HG03571 (cell line): ENCODE measurements at regions not wholly inside any gene's neighbourhood (a gene's known extent, or its start where the extent isn't known, plus 50 kb on each side); places are given as distances from the start of the nearest gene placed in this dataset.
"Not testable (repeated sequence)": the region's sequence is repeated elsewhere in the genome, so short reads cannot be mapped to it uniquely, and the experiment has no call there.

Experiments used
- ATAC-seq: cut with Tn5 transposase; IDR thresholded peaks from one replicate; pipeline ENCODE4 v1.9.1; 2021; ENCODE audit not compliant: unreplicated experiment

DNA sequence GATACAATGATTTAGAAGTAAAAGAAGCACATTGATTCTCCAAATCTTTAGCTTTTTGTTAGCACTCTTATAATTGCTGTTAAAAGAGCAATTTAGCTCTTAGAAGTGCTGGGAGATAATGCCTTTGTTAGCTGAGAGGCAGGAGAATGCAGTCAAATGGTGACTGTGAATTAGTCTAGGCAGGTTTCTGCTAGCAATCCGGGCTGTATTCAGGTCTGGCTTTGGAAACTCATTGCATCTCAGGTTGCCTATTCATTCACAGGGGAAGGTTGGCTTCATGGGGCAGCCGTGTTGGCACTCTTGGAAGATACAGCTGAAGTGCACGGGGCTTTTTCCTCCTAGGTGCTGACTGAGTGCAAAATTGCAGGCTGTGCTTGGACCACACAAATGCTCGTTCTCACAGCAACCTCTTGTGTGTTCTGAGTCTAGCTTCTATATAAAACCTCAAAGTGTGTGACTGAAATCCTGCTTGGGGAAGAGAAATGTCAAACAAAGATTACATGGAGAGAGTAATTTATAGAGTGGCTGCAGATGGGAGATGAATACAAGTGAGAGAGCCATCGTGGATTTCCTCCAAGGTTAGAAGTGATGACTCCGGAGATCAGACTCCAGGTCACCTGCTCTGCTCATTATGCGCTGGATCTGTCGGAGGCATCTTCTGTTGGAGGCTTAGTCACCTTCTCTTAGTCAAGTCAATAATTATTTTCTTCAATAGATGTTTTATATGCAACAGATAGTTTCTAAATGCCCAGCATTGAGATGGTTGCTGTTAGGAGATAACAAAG lies 167.8 kb downstream of the PMAIP1 start:
- no peak for ATAC-seq

DNA sequence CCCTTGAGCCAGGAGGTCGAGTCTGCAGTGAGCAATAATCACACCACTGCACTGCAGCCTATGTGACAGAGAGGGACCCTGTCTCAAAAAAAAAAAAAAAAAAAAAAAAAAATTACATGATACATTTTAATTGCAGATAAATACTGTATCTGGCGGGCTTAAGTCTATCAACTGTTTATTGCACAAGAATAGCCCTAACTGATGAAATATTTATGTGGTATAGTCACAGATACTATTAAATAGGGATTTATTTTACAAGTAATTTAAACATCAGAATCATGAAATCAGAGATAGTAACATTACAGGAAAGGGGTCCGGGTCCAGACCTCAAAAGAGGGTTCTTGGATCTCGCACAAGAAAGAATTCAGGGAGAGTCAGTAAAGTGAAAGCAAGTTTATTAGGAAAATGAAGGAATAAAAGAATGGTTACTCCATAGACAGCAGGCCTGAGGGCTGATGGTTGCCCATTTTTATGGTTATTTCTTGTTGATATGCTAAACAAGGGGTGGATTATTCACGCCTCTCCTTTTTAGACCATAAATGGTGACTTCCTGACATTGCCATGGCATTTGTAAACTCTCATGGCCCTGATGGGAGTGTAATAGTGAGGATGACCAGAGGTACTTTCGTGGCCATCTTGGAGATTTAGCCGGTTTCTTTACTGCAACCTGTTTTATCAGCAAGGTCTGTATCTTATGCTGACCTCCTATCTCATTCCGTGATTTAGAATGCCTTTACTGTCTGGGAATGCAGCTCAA lies 166.6 kb downstream of the PMAIP1 start:
- ATAC-seq, result no peak

DNA sequence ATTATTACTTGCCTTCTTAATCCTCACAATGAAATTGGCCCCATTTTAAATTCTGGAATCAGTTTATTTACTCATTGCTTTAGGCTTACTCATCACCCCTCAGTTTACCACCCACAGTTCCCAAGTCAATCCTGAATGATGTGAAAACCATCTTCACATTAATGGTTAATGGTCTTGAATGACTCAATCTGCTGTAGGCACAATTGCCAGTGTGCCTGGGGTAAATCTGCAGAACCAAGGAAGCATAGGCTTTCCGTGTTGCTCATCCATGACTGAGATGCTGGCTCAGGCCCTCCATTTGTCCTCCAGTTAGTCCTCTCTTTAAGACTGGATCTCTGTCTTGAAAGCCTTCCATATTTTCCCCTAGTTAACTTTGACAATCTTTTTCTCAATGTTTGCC lies 164.5 kb downstream of the PMAIP1 start:
- no peak for ATAC-seq

DNA sequence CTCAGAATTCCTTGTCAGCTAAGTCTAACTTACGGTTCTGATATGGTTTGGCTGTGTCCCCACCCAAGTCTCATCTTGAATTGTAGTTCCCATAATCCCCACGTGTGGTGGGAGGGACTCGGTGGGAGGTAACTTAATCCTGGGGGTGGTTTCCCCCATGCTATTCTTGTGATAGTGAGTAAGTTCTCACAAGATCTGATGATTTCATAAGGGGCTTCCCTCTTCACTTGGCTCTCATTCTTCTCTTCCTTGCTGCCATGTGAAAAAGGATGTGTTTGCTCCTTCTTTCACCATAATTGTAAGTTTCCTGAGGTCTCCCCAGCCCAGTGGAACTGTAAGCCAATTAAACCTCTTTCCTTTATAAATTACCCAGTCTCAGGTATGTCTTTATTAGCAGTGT lies 163.0 kb downstream of the PMAIP1 start:
- not testable (repeated sequence) for ATAC-seq

DNA sequence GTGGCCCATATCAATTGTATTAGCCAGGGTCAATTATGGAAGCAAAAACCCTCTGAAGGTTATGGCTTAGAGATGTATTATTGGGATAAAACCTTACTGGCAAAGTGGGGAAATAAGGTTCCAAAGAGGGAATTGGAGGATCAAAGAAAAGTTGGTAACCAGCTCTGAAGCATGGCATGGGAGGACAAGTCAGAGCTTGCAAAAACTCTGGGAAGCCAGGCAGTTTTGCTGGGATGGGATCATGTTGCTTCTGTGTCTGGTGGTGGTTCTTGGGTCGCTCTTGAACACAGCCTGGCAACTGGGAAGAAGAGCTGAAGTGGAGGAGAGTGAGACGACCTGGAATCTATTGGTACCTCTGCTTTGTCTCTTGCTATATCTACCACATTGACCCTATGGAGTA lies 162.6 kb downstream of the PMAIP1 start:
- ATAC-seq, result no peak

DNA sequence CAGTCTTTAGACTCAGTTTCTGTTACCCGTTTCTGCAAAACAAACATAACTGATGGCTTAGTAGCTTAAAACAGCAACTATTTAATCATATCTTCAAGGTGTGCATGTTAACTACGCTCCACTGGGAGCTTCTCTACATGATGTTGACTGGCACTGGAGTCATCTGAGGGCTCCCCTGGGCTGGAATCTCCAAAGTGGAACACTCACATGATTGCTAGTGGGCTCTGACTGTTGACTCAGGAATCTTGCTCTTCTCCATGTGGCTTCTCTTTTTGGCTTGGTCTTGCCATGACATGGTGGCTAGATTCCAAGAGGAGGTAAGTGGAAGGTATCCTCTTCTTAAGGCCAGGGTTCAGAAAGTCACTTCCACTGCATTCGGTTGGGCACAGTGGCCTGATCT lies 160.8 kb downstream of the PMAIP1 start:
- no peak for ATAC-seq

DNA sequence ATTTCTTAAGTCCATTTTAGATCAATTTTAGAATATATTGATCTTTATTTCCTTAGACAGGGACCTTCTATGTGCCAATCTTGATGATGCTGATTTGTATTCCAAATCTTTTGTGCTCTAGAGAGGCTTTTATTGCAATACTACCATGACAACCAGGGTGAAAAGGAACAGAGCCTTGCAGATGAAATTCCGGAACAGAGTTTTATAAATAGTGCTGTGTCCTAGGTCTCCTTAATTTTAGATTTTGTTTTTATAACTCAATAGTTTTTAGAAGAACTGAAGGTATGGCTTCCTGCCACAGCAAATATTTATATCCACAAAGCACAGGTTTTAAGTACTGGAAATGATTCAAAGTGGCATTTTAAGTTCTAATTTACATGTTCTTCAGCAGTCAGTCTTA lies 160.2 kb downstream of the PMAIP1 start:
- no peak for ATAC-seq

DNA sequence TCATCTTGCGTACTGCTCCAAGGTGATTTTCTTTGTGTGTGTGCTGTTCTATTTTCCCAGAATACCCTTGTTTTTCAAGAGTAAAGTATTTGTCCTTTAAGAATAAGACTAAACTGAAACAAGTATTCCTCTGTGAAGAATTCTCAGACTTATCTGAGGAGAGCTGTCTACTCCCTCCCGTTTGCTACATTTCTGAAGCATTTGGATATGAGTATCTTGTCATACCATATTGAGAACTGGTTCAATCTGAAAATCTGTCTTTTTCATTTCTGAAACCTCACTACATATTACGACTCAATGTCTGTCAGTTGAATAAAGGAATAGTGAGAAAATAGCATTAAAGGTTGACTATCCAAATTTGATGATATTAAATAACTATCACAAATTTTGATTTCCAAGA lies 159.4 kb downstream of the PMAIP1 start:
- no peak for ATAC-seq

DNA sequence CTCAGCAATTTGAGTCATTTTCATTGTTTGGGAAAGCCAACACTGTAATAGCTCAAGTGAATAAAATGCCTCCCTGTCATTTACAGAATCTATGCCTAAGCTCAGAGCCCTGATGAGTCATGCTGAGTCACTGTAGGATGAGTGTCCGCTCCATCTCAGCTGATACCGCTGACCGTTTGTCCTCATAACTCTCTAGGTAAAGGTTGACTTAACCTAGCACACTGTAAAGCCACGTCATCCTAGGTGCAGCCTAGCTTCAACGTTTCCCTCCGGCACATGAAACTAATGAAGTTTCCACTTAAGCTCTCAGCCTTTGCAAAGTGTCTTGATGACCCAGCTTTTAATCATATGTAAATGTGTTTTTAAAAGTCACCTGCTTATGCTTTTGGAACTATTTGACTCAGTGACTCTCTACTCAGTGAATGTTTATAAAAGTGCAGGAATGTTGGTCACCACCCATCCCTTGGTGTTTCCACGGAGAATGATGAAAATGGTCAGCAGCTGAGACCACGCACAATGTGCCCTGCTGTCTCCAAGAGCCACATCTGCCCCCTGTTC lies 154.0 kb downstream of the PMAIP1 start:
- ATAC-seq, result no peak

DNA sequence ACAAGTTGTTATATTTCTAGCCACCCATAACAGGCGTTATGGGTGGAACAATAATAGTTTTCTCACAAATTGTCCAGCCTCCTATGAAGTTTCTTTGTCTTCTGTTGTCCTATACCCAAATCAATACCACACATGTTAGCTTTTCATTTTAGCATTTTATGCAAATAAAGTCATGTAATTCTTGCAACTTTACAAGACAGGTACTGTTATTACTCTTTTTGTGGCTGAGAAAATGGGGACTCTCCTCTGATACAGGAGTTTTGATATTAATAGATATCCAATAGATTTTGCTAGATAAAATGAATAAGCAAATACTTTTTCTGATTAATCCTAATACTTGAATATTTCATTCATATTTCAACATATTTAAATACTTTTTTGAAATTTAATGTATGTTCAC lies 151.0 kb downstream of the PMAIP1 start:
- ATAC-seq, result no peak

DNA sequence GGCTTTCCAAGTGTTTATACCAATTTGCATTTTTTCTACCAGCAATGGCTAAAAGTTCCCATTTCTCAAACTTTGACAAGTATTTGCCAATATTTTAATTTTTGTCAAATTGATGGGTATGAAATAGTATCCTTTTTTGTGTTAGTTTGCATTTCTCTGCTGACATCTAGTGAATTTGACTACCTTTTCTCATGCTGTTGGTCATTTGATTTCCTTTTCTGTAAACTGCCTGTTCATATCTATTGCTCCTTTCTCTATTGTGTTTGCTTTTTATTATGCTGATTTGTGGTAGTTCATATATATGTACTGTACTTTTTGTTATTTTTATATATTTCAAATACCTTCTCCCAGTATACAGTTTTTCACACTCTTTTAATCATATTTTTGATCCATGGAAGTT lies 149.4 kb downstream of the PMAIP1 start:
- ATAC-seq, result no peak

DNA sequence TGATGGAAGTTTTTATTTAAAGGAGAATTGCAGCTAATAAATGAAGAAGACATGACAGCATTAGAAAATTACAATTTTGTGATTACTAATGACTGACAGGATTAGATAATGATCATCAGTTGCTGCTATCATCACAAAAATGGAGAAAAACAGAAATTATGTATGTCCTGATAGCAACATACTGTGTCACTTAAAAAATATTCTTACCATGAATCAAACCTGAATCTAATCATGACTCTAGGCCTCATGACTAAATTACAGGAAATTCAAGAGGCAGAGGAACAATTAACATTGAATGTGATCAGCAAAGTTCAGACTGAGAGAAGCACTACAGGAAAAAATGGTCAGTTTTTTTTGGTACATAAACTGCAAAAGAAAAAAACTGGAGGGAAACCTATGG lies 147.8 kb downstream of the PMAIP1 start:
- no peak for ATAC-seq

DNA sequence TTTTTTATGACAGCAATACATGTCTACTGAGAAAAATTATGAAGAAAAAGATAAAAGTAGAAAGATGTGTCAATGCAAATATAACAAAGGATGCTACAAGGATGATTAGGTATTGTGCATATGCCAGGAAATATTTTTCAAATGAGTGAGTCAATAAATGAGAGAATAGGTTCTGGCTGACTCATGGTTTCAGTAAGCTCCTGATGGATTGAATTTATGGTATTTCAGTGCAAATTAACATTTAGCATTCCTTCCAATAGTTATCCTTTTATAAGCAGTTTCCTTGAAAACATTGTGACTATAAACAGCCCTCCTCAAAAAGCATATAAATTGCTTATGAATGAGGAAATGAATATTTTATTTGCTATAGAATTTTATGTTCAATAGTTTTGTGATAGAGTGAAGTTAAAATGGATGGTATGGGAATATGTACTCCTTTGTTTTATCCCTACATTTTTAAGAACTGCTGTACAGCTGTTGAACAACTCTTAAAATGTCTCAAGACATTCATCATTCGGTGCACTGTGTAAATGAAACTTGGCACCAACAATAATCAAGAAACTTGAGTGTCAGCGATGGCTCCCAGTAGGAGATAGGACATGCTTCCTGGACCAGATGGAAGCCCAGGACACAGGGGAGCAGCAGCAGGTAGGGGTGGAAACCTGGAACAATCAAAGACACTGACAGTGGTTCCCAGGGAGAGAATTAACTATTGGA lies 144.7 kb downstream of the PMAIP1 start:
- no peak for ATAC-seq

DNA sequence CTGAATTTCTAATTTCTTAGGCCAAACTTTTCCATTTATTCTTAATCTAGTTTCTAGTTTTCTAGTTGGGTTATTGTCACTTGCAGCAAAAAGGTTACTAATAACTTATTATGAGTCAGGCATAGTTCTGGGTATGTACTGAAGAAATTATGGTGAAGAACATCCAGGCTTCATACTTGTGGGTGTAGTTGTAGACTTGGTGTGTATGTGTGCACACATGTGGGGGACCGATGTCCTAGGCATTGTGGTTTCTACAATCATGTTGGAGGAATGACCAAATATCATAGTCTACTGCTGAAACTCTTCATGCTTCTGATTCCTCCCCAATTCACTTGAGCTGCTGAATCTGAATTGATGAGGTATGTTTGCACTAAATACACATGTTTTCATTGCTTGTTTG lies 141.2 kb downstream of the PMAIP1 start:
- ATAC-seq, result no peak

DNA sequence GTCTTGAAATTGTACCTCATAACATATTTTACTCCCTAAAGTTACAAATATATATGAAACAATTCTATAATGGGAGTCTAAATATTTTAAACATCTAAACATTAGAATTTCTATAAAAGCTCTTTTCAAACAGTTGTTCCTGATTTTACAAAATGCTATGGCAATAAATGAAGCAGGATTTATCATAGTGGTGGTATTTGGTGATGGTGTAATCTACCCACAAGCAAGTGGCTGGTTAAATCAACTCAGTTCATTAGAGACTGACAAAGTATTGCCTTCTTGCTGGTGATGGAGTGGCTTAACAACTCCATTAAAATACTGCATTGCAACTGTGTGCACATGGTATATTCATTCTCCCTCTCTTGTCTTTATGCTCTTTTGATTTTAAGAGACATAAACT lies 138.9 kb downstream of the PMAIP1 start:
- no peak for ATAC-seq

DNA sequence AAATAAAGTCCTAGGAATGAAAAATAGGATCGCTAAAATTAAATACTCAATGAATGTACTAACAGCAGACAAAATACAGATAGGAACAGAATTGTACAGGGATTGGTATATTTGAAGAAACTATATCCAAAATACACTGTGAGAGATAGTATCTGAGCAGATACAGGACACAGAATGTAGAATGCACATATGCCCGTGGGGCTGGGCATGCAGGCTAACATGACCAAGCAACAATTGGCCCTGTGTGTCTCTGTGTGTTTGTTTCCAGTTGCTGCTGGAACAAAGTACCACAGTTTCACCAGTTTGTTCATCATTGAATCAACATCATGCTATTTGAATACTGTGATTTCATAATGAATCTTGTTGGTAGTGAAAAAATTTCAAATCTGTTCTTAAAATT lies 127.6 kb downstream of the PMAIP1 start:
- no peak for ATAC-seq

DNA sequence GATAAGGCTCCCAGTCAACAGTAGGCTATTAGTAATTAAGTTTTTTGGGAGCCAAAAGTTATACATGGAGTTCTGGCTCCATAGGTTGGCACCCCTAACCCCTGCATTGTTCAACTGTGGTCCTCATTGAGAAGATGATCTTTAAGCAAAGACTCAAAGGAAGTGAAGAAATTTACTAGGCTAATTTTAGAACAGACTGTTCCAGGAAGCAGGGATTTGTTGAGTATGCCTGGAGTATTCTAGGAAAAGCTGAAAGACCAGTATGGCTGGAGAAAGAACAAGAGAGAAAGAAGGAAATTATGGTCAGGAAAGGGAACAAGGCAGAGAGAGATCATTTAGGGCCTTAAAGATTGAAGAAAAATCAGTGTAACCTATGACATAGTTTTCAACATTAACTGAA lies 125.1 kb downstream of the PMAIP1 start:
- ATAC-seq, result no peak

DNA sequence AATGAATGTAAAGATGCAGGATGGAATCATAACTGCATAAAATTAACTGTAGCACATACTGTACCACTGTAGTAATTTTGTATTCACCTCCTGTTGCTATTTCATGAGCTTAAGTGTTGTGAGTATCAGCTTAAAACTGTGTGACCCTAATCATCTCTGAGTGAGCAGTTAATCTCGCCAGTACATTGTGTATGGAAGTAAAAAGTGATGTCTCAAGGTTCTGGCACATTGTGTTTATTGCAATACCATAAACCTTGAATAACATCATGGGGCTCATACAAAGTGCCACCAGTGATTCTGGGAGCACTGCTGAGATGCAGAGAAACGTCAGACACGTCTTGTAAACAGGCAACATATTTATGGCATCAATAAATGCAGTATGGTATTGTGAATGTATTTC lies 124.5 kb downstream of the PMAIP1 start:
- ATAC-seq, result no peak

DNA sequence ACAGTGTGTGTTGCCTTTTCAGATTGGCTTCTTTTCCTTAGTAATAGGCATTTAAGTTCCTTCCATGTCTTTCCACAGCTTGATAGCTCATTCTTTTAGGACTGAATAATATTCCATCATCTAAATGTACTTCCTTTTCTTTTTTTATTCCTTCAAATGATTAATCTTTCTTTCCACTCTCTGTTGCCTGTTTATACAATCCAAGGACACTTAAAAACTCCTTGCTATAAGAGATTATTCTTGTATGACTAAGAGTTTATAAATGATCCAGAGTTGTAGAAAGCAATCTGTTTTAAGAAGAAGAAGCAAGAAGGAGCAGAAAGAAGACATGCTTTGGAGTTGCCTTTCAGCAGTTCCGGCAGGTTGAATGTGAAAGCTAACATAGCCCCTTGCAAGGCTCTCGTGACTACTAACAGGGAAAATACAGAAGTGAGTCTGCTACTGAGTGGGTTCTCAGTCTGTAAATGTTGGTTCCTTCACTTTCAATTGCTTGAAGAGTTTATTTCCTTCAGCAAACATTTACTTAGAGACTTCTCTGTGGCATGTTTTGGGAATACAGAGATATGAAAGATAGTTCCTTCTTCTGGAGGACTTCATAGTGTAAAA lies 123.0 kb downstream of the PMAIP1 start:
- no peak for ATAC-seq

DNA sequence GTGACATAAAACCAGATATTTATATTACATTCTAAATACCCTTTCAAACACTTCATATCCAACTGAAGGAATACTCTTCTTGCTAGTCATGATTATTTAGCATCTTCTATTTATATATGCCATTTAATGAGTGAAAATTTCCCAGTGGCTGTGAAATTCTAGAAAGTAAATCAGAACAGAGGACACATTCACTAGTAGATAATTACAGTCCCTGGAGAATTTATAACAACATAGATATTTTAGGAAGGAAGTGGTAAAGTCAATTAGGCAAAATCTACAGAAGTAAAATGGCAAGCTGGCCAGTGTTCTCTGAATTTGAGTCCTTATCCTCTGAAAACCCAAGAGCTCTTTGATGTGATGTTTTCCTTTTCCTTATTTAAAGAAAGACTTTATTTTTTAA lies 121.8 kb downstream of the PMAIP1 start:
- ATAC-seq, result no peak
